GM15510 (cell line): ENCODE measurements at regions not wholly inside any gene's neighbourhood (a gene's known extent, or its start where the extent isn't known, plus 50 kb on each side); places are given as distances from the start of the nearest gene placed in this dataset.

Experiments
- POLR2A ChIP-seq: IDR thresholded peaks from 3 replicates; pipeline ENCODE4 v1.6.1; 2011; ENCODE audit warnings: borderline replicate concordance; ENCODE audit not compliant: insufficient read length; ENCODE audit errors: extremely low read depth

- TF ChIP-seq POLR2A: no peak
These were observed 155.1 kb downstream of the CD83 start for GRCh38 chr6:14272737-14273085.

- no peak for TF ChIP-seq POLR2A
These were observed 155.6 kb downstream of the CD83 start for GRCh38 chr6:14273191-14273590.

- TF ChIP-seq POLR2A: no peak
These were observed 156.4 kb downstream of the CD83 start for GRCh38 chr6:14274016-14274415.

DNA sequence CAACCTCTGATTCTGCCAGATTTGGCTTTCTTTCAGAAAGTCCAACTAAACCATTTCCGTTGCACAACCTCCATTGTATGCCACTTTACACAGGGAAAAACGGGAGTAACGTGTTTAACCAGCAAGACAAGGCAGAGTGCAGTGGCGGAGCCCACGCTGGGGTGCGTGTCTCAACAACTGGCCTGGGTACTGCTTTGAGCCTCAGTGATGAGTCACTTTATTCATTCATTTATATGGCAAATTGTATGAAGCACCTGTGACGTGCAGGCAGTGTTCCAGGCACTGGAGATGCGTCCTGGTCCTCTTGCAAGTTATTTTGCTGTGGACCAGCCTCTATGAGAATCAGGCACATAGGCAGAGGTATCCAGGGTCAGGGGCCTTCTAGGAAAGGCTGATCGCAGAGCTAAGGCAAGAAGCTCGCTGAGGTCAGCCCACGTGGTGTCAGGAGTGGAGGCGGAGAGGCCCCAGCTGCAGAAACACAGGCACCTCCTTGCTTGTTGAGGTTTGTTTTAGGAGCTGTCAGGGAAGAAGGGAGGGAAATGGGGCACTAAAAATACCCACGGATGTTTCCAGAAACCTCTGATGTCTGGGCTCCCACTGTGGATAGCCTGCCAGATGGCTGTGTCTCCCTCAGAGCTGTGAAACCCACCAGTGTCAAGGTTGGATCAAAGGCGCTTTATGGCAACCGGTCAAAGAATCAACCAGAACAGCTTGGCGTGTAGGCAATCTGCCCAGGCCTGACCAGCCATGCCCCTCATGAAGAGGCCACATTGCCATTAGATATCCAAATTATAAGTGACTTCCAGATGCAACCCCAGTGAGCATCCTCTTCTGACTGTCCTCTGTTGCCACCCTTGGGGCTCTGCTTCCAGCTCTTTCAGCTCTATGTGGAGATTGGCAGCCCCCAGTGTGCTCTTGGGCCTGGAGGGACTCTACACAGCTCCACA is 157.2 kb downstream of the CD83 start:
- no peak for TF ChIP-seq POLR2A

DNA sequence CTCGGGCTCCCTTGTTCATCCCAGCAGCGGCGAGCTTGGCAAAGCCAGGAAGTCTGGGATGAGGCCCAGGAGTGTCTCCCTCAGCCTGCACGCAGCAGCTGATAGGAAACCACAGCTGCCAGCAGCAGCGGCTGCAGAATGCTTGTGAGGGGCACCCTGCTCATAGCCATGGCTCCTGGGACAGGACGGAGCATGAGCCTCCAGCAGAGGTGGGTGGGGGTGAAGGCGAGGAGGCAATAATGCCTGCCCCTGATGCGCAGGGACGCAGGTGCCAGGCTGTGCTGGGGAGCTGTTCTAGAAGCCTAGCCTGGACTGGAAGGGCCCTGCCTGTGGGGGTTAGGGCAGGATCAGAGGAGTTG is 157.9 kb downstream of the CD83 start:
- TF ChIP-seq POLR2A: no peak

DNA sequence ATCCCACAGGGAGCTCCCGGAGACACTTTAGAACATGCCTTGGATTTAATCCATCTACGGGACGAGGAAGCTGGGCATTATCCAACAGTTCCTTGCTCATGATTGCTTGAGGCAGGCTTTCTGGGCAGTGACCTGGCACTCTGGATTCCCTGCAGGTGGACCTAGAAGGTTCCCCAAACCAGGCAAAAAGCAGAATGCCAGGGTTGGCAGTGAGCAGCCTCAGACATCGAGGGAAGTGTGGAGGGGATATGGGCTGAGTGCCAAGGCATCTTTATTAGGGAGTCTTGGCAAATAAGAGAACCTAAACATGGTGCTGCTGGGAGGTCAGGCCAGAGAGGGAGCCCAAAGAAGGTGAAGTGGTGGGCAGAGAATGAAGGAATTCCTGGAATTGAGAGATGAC is 158.5 kb downstream of the CD83 start:
- no peak for TF ChIP-seq POLR2A

GRCh38 chr6:14276667-14277404 is 159.3 kb downstream of the CD83 start:
- no peak for TF ChIP-seq POLR2A

DNA sequence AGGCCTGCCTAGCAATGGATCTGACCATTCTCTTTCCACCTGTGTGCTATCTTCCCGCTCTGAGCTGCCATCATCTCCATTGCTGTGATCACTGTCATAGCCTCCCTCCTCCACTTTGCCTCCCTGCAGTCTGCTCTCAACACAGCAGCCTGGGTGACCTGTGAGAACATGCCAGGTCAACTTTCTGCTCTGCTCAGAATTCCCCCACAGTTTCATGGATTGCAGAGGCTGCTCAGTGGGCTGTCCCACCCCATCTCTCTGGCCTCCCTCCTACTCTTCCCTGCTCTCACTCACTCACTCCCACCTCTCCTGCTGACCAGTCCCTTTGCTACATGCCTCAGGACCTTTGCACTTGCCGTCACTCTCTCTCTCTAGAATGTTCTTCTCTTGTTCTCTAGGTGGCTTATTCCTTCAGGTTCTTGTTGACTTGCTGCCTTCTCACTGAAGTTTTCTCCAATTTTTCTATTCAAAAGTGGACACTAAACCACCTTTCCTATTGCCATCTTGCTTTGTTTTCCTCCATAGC is 159.9 kb downstream of the CD83 start:
- TF ChIP-seq POLR2A: no peak

DNA sequence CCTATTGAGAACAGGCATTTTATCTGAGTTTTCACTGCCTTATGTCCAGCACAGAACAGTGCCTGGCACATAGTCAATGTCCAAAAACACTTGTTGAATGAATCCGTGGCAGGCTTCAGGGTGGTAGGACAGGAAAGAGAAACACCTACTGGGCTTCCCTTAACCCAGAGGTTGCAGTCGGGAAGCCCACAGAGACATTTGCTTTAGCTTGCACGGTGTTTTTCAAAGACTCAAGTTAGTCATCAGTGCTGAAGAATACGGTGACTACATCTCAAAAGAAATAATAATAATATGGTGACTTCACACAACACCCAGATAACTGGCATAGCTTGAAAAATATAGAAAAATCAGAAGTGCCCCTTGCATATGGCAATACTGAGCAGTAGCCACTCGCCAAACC is 160.4 kb downstream of the CD83 start:
- no peak for TF ChIP-seq POLR2A

GRCh38 chr6:14278446-14278845 is 160.9 kb downstream of the CD83 start:
- TF ChIP-seq POLR2A: no peak

DNA sequence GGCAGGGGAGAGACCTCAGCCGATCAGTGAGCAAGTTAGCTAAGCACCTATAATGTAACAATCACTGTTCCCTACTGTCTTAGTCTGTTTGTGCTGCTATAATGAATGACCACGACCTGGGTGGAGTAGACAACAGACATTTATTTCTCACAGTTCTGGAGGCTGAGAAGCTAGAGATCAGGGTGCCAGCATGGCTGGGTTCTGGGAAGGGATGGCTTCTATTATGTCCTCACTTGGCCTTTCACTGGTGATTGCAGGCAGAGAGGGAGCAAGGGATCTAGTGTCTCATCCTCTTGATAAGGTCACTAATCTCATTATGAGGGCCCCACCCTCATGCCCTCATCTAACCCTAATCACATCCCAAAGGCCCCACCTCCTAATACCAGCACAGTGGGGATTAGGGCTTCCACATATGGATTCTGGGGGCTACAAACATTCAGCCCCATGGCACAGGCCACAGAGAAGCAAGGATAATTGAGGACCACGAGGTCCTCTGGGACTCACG is 162.5 kb downstream of the CD83 start:
- no peak for TF ChIP-seq POLR2A

- no peak for TF ChIP-seq POLR2A
These were observed 163.3 kb downstream of the CD83 start for GRCh38 chr6:14280766-14281293.

DNA sequence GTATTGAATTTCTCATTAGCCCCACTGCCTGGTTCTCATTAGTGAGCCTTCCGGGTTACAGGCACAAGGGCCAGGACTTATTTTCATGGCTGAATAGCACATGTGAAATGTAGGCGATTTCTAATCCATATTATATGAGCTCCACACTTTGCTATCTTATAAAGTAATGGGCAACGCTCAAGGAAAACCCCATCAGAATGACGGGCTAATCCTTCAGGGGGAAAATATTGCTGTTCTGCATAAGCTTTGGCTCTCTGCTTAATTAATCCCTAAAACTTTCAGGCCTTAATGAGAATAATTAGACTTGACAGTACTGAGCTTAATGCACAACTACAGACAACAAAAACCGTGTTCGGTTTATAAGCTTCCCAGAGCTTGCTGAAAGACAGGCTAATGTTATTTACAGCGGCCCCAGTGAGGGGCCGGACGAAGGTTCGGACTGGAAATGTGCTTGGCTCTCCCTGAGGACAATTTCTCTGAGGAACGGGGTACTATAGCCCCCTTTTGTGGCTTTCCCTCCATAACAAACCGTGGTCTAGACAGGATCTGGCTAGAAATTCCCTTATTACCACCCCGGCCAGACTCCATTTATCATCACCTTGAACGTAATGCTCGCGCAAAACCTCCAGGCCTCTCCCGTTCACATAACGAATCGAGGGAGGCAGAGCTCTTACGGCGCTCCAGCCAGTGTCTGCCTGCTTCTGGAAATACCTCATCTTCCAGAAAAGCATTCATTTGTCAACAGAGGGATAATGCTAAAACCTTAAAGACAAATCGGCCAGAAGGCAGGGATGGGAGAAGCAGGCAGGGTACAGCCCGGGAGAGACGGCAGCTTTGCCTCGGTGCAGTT is 164.5 kb downstream of the CD83 start:
- TF ChIP-seq POLR2A: no peak

GRCh38 chr6:14282854-14283505 is 165.4 kb downstream of the CD83 start:
- no peak for TF ChIP-seq POLR2A
